Uterus (tissue), 3 donors: ENCODE measurements at regions not wholly inside any gene's neighbourhood (a gene's known extent, or its start where the extent isn't known, plus 50 kb on each side); places are given as distances from the start of the nearest gene placed in this dataset.

Source experiments
- DNase-seq, 2 donors: peaks; one replicate each; pipeline ENCODE4 v3.0.0-alpha.2; 2019 to 2020
- H3K27ac ChIP-seq, 2 donors: fragments of 200-600 bp; sonication (generic); 1 replicate in 1 of 2; 2 replicates in 1 of 2; pipeline ENCODE4 v1.5.1; 2016 to 2018
- H3K27me3 ChIP-seq, 2 donors: fragments of 200-600 bp; sonication (generic); one replicate each; pipeline ENCODE4 v1.5.1; 2018 to 2019; ENCODE audit warnings: control low read depth in 1 of 2
- H3K36me3 ChIP-seq, 2 donors: fragments of 200-600 bp; sonication (generic); one replicate each; pipeline ENCODE4 v1.5.1; 2019; ENCODE audit warnings: control low read depth in 1 of 2
- H3K4me1 ChIP-seq, 2 donors: fragments of 200-600 bp; sonication (generic); one replicate each; pipeline ENCODE4 v1.5.1; 2018 to 2019; ENCODE audit warnings: control low read depth in 1 of 2
- H3K4me3 ChIP-seq, 2 donors: fragments of 200-600 bp; sonication (generic); 1 replicate in 1 of 2; 2 replicates in 1 of 2; pipeline ENCODE4 v1.5.1; 2018 to 2019; ENCODE audit warnings: mild to moderate bottlenecking in 1 of 2
- H3K9me3 ChIP-seq, 2 donors: fragments of 200-600 bp; sonication (generic); one replicate each; pipeline ENCODE4 v1.5.1; 2019; ENCODE audit warnings: control low read depth in 1 of 2
- CTCF ChIP-seq, 4 experiments: fragments of 200-600 bp in 2 of 4; fragments of 450-650 bp in 2 of 4; sonication (generic) in 2 of 4; IDR thresholded peaks; one replicate each; pipeline ENCODE4 v1.5.1; 2016 to 2019; ENCODE audit warnings: antibody characterized with exemption in 4 of 4, mild to moderate bottlenecking in 2 of 4, moderate library complexity in 1 of 4
- POLR2A ChIP-seq, 2 donors: fragments of 450-650 bp; IDR thresholded peaks; one replicate each; pipeline ENCODE4 v1.6.1; 2016; ENCODE audit warnings: antibody characterized with exemption in 2 of 2, mild to moderate bottlenecking in 1 of 2, moderate library complexity in 1 of 2
- intact Hi-C: fragments of 100-400 bp; cut with DNase I; formaldehyde crosslinking; loops from one replicate; pipeline ENCODE4 v1.15.1; 2023; ENCODE audit warnings: low total_unique reads
- donor health status: DM: yes; HTN: yes; CAD: no.

- DNase-seq = no peak
- Histone ChIP-seq H3K4me1 (no peaks in the 10 kb centered on the region), H3K27me3 (no peaks in the 10 kb centered on the region), H3K27ac (no peak overlapping the region), H3K36me3 (no peaks in the 10 kb centered on the region), H3K4me3 (no peak overlapping the region), H3K9me3 (no peaks in the 10 kb centered on the region)
- intact Hi-C loops = no loop called here
- no peak for TF ChIP-seq POLR2A (IDR thresholded peaks at IDR 0.05)
- no peak for TF ChIP-seq CTCF (IDR thresholded peaks at IDR 0.05)
These were observed 484.7 kb upstream of the CNTN4 start for GRCh38 chr3:1613962-1614361.

GRCh38 chr3:1616744-1617143 is 481.9 kb upstream of the CNTN4 start:
- Histone ChIP-seq H3K9me3 (no peaks in the 10 kb centered on the region), H3K4me1 (no peaks in the 10 kb centered on the region), H3K27me3 (no peaks in the 10 kb centered on the region), H3K27ac (no peak overlapping the region), H3K4me3 (no peak overlapping the region), H3K36me3 (no peaks in the 10 kb centered on the region)
- no peak for DNase-seq
- intact Hi-C loops = no loop called here
- TF ChIP-seq POLR2A (IDR thresholded peaks at IDR 0.05) = no peak
- no peak for TF ChIP-seq CTCF (IDR thresholded peaks at IDR 0.05)

GRCh38 chr3:1623896-1624295 is 474.8 kb upstream of the CNTN4 start:
- intact Hi-C loops = no loop called here
- DNase-seq = no peak

DNA sequence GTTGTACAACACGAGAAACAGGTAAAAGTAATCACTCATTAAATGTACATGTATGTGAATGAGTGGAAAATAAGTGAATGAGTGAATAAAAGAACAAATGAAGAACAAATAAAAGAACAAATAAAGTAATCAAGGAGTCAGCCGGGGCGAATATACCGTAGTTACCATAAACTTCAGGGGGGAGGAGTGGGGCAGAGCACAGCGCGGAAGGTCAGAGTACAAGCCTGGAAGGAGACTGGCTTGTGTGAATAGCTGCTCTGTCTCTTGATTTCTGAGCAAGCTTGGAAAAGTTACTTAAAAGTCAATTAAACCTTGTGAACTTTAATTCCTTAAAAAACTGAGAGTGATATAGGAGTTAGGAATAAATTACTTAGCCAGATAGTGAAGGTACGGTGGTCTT is 466.5 kb upstream of the CNTN4 start:
- TF ChIP-seq POLR2A (IDR thresholded peaks at IDR 0.05) (no peak), CTCF (IDR thresholded peaks at IDR 0.05) (no peak)
- intact Hi-C loops = no loop called here
- no peaks in the 10 kb centered on the region for H3K9me3 ChIP-seq
- H3K36me3 ChIP-seq = no peaks in the 10 kb centered on the region
- DNase-seq = no peak
- H3K27me3 ChIP-seq = no peaks in the 10 kb centered on the region
- no peak overlapping the region for H3K27ac ChIP-seq
- no peaks in the 10 kb centered on the region for H3K4me1 ChIP-seq
- H3K4me3 ChIP-seq = no peak overlapping the region

More at GRCh38 chr3:1623896-1624295, 474.8 kb upstream of the CNTN4 start:
- H3K27me3 ChIP-seq = no peaks in the 10 kb centered on the region
- no peak overlapping the region for H3K27ac ChIP-seq
- H3K9me3 ChIP-seq = no peaks in the 10 kb centered on the region
- H3K4me1 ChIP-seq = no peaks in the 10 kb centered on the region
- H3K36me3 ChIP-seq = no peaks in the 10 kb centered on the region
- no peak for TF ChIP-seq POLR2A (IDR thresholded peaks at IDR 0.05)
- TF ChIP-seq CTCF (IDR thresholded peaks at IDR 0.05) = no peak
- H3K4me3 ChIP-seq = no peak overlapping the region

GRCh38 chr3:1661839-1662238 is 436.8 kb upstream of the CNTN4 start:
- intact Hi-C loops = no loop called here
- Histone ChIP-seq H3K9me3 (no peaks in the 10 kb centered on the region), H3K36me3 (no peaks in the 10 kb centered on the region), H3K4me1 (no peaks in the 10 kb centered on the region), H3K27me3 (no peaks in the 10 kb centered on the region), H3K27ac (no peak overlapping the region), H3K4me3 (no peak overlapping the region)
- no peak for TF ChIP-seq POLR2A (IDR thresholded peaks at IDR 0.05)
- no peak for TF ChIP-seq CTCF (IDR thresholded peaks at IDR 0.05)
- DNase-seq = no peak
